ENCODE measurements at regions not wholly inside any gene's neighbourhood (a gene's known extent, or its start where the extent isn't known, plus 50 kb on each side); places are given as distances from the start of the nearest gene placed in this dataset.
A peak's percentile ranks its signal among the peaks of the same experiment; 100 is the strongest.

- DNase-seq (ENCODE audit: low spot score in 2 of 2): peak in 1 of 2 experiments; percentile 6
- in situ Hi-C loops (cut with MboI; ENCODE audit: low sequenced_read_pairs): no loop called here
- no peaks in the 10 kb centered on the region for H3K27me3 ChIP-seq (ENCODE audit: low read depth)
- H3K4me1 ChIP-seq: peaks cover 9% of the 10 kb centered on the region
- H3K36me3 ChIP-seq (replicated peaks): no peaks in the 10 kb centered on the region
- no peaks in the 10 kb centered on the region for H3K9me3 ChIP-seq
- H3K4me3 ChIP-seq: no peak overlapping the region
These were observed 168.2 kb upstream of the DMRTA1 start for GRCh38 chr9:22278426-22278825.

GRCh38 chr9:22279636-22280035, 167.0 kb upstream of the DMRTA1 start:
- H3K4me1 ChIP-seq: peaks cover 9% of the 10 kb centered on the region
- H3K4me3 ChIP-seq: no peak overlapping the region
- in situ Hi-C loops (cut with MboI; ENCODE audit: low sequenced_read_pairs): no loop called here
- no peak for DNase-seq (ENCODE audit: low spot score in 2 of 2)
- H3K27me3 ChIP-seq (ENCODE audit: low read depth): no peaks in the 10 kb centered on the region
- H3K9me3 ChIP-seq: no peaks in the 10 kb centered on the region
- no peaks in the 10 kb centered on the region for H3K36me3 ChIP-seq (replicated peaks)

- no peak for DNase-seq (ENCODE audit: low spot score in 2 of 2)
- no peaks in the 10 kb centered on the region for H3K36me3 ChIP-seq (replicated peaks)
- in situ Hi-C loops (cut with MboI; ENCODE audit: low sequenced_read_pairs): no loop called here
- H3K4me3 ChIP-seq: no peak overlapping the region
- H3K27me3 ChIP-seq (ENCODE audit: low read depth): no peaks in the 10 kb centered on the region; the same call in 1 of the 2 replicates
- H3K4me1 ChIP-seq: no peaks in the 10 kb centered on the region
- H3K9me3 ChIP-seq: no peaks in the 10 kb centered on the region
These were observed 161.6 kb upstream of the DMRTA1 start for GRCh38 chr9:22285066-22285465.

GRCh38 chr9:22286661-22287060, 160.0 kb upstream of the DMRTA1 start:
- Histone ChIP-seq H3K9me3 (no peaks in the 10 kb centered on the region), H3K27me3 (ENCODE audit: low read depth) (no peaks in the 10 kb centered on the region; the same call in 1 of the 2 replicates), H3K4me1 (no peaks in the 10 kb centered on the region), H3K36me3 (replicated peaks) (no peaks in the 10 kb centered on the region), H3K4me3 (no peak overlapping the region)
- in situ Hi-C loops (cut with MboI; ENCODE audit: low sequenced_read_pairs): no loop called here
- DNase-seq (ENCODE audit: low spot score in 2 of 2): no peak

GRCh38 chr9:22288661-22289060, 158.0 kb upstream of the DMRTA1 start:
- no peaks in the 10 kb centered on the region for H3K4me1 ChIP-seq
- no peaks in the 10 kb centered on the region for H3K36me3 ChIP-seq (replicated peaks)
- no peak overlapping the region for H3K4me3 ChIP-seq
- no peak for DNase-seq (ENCODE audit: low spot score in 2 of 2)
- no peaks in the 10 kb centered on the region for H3K9me3 ChIP-seq
- no peaks in the 10 kb centered on the region; the same call in 1 of the 2 replicates for H3K27me3 ChIP-seq (ENCODE audit: low read depth)
- in situ Hi-C loops (cut with MboI; ENCODE audit: low sequenced_read_pairs): no loop called here

GRCh38 chr9:22307013-22307711, 139.5 kb upstream of the DMRTA1 start:
- Histone ChIP-seq H3K27me3 (ENCODE audit: low read depth) (no peaks in the 10 kb centered on the region; the same call in 1 of the 2 replicates), H3K4me1 (no peaks in the 10 kb centered on the region), H3K4me3 (no peak overlapping the region), H3K9me3 (no peaks in the 10 kb centered on the region), H3K36me3 (replicated peaks) (no peaks in the 10 kb centered on the region)
- DNase-seq (ENCODE audit: low spot score in 2 of 2): peak; percentile 46 to 59
- in situ Hi-C loops (cut with MboI; ENCODE audit: low sequenced_read_pairs): loop anchor here (10.0 kb wide), 1 partner anchor 148 kb away; no protein-coding TSS in a partner anchor

- DNase-seq (ENCODE audit: low spot score in 2 of 2): no peak
- in situ Hi-C loops (cut with MboI; ENCODE audit: low sequenced_read_pairs): loop anchor here (10.0 kb wide), 1 partner anchor 147 kb away; no protein-coding TSS in a partner anchor
- Histone ChIP-seq H3K4me1 (no peaks in the 10 kb centered on the region), H3K4me3 (no peak overlapping the region), H3K27me3 (ENCODE audit: low read depth) (no peaks in the 10 kb centered on the region; the same call in 1 of the 2 replicates), H3K9me3 (no peaks in the 10 kb centered on the region), H3K36me3 (replicated peaks) (no peaks in the 10 kb centered on the region)
These were observed 138.4 kb upstream of the DMRTA1 start for GRCh38 chr9:22308177-22308576.

GRCh38 chr9:22316645-22317044, 130.0 kb upstream of the DMRTA1 start:
- Histone ChIP-seq H3K4me1 (no peaks in the 10 kb centered on the region), H3K4me3 (no peak overlapping the region), H3K9me3 (peaks cover 2% of the 10 kb centered on the region; the same call in 1 of the 2 replicates), H3K36me3 (replicated peaks) (no peaks in the 10 kb centered on the region), H3K27me3 (ENCODE audit: low read depth) (no peaks in the 10 kb centered on the region)
- in situ Hi-C loops (cut with MboI; ENCODE audit: low sequenced_read_pairs): no loop called here
- peak in 1 of 2 experiments; percentile 7 for DNase-seq (ENCODE audit: low spot score in 2 of 2)

GRCh38 chr9:22331533-22331932, 115.1 kb upstream of the DMRTA1 start:
- H3K9me3 ChIP-seq: no peaks in the 10 kb centered on the region
- no peaks in the 10 kb centered on the region for H3K36me3 ChIP-seq (replicated peaks)
- in situ Hi-C loops (cut with MboI; ENCODE audit: low sequenced_read_pairs): no loop called here
- H3K4me3 ChIP-seq: no peak overlapping the region
- no peaks in the 10 kb centered on the region for H3K27me3 ChIP-seq (ENCODE audit: low read depth)
- no peaks in the 10 kb centered on the region for H3K4me1 ChIP-seq
- no peak for DNase-seq (ENCODE audit: low spot score in 2 of 2)

GRCh38 chr9:22332202-22332601, 114.4 kb upstream of the DMRTA1 start:
- Histone ChIP-seq H3K4me1 (no peaks in the 10 kb centered on the region), H3K4me3 (no peak overlapping the region), H3K9me3 (no peaks in the 10 kb centered on the region), H3K36me3 (replicated peaks) (no peaks in the 10 kb centered on the region), H3K27me3 (ENCODE audit: low read depth) (no peaks in the 10 kb centered on the region)
- in situ Hi-C loops (cut with MboI; ENCODE audit: low sequenced_read_pairs): no loop called here
- DNase-seq (ENCODE audit: low spot score in 2 of 2): no peak

GRCh38 chr9:22337261-22337660, 109.4 kb upstream of the DMRTA1 start:
- H3K4me3 ChIP-seq: no peak overlapping the region
- H3K4me1 ChIP-seq: no peaks in the 10 kb centered on the region
- DNase-seq (ENCODE audit: low spot score in 2 of 2): no peak
- H3K36me3 ChIP-seq (replicated peaks): no peaks in the 10 kb centered on the region
- H3K9me3 ChIP-seq: no peaks in the 10 kb centered on the region
- in situ Hi-C loops (cut with MboI; ENCODE audit: low sequenced_read_pairs): no loop called here
- no peaks in the 10 kb centered on the region for H3K27me3 ChIP-seq (ENCODE audit: low read depth)

GRCh38 chr9:22342491-22343217, 104.0 kb upstream of the DMRTA1 start:
- in situ Hi-C loops (cut with MboI; ENCODE audit: low sequenced_read_pairs): no loop called here
- Histone ChIP-seq H3K4me3 (no peak overlapping the region), H3K9me3 (no peaks in the 10 kb centered on the region), H3K4me1 (peaks cover 6% of the 10 kb centered on the region), H3K27me3 (ENCODE audit: low read depth) (no peaks in the 10 kb centered on the region), H3K36me3 (replicated peaks) (no peaks in the 10 kb centered on the region)
- DNase-seq (ENCODE audit: low spot score in 2 of 2): peak; percentile 14 to 18

- Histone ChIP-seq H3K4me1 (peaks cover 6% of the 10 kb centered on the region), H3K9me3 (no peaks in the 10 kb centered on the region; the same call in 1 of the 2 replicates), H3K4me3 (no peak overlapping the region), H3K27me3 (ENCODE audit: low read depth) (no peaks in the 10 kb centered on the region), H3K36me3 (replicated peaks) (no peaks in the 10 kb centered on the region)
- in situ Hi-C loops (cut with MboI; ENCODE audit: low sequenced_read_pairs): no loop called here
- DNase-seq (ENCODE audit: low spot score in 2 of 2): no peak
These were observed 103.4 kb upstream of the DMRTA1 start for GRCh38 chr9:22343218-22343611.

GRCh38 chr9:22354699-22355384, 91.8 kb upstream of the DMRTA1 start:
- no peak for DNase-seq (ENCODE audit: low spot score in 2 of 2)
- Histone ChIP-seq H3K36me3 (replicated peaks) (no peaks in the 10 kb centered on the region), H3K9me3 (no peaks in the 10 kb centered on the region; the same call in 1 of the 2 replicates), H3K4me1 (no peaks in the 10 kb centered on the region), H3K4me3 (no peak overlapping the region), H3K27me3 (ENCODE audit: low read depth) (no peaks in the 10 kb centered on the region)
- in situ Hi-C loops (cut with MboI; ENCODE audit: low sequenced_read_pairs): no loop called here
